Activated naive CD8-positive, alpha-beta T cell treated with anti-CD3 and anti-CD28 coated beads, Interleukin-2, amount 10 ng/mL, durations not matched to agents 7 days and 5 days (primary cell): ENCODE measurements at regions not wholly inside any gene's neighbourhood (a gene's known extent, or its start where the extent isn't known, plus 50 kb on each side); places are given as distances from the start of the nearest gene placed in this dataset.

Experiments used
- ATAC-seq: fragments of 150-1000 bp; cut with Tn5 transposase; one replicate; pipeline ENCODE4 v1.10.0; 2021; ENCODE audit warnings: low read depth, moderate library complexity
- POLR2A ChIA-PET: fragments of 350-600 bp; sonication (Branson Sonifier 250); formaldehyde crosslinking; loops from one replicate; lab custom pipeline; 2021; ENCODE audit warnings: antibody characterized with exemption; lab: Charles Lee
- DNase-seq: peaks from one replicate; pipeline ENCODE4 v3.0.0; 2021
- H3K27ac Mint-ChIP-seq: one replicate; pipeline ENCODE4 v1.8.0; 2022; ENCODE audit warnings: mild to moderate bottlenecking, mixed read lengths
- H3K27me3 Mint-ChIP-seq: one replicate; pipeline ENCODE4 v1.8.0; 2022; ENCODE audit warnings: mild to moderate bottlenecking, moderate library complexity, mixed read lengths
- H3K36me3 Mint-ChIP-seq: one replicate; pipeline ENCODE4 v1.8.0; 2021; ENCODE audit warnings: mild to moderate bottlenecking, mixed read lengths
- H3K4me1 Mint-ChIP-seq: one replicate; pipeline ENCODE4 v1.8.0; 2021; ENCODE audit warnings: mixed read lengths
- H3K4me3 Mint-ChIP-seq: one replicate; pipeline ENCODE4 v1.8.0; 2022; ENCODE audit warnings: mild to moderate bottlenecking, moderate library complexity, mixed read lengths
- H3K9me3 Mint-ChIP-seq: one replicate; pipeline ENCODE4 v1.8.0; 2021; ENCODE audit warnings: mixed read lengths

DNA sequence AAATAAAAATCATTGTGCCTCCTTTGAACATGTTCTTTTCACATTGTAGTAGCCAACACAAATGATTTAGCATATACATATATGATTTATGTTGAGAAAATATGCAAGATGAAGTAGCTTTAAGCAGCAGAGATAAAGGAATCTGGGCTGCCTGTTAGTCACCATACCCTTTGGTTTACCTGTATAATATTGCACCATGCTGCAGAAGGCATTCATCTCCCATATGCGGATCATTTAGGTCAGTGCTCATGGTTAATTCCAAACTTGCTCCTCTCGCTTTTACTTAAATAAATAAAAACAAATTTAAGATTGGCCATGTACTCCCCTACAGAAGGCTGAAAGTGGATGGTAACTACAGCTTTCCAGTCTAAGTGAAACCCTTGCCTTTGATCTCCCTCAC, 86.7 kb upstream of the TBL1XR1 start:
- H3K27ac Mint-ChIP-seq = peak overlapping the region; percentile 80
- peaks cover 13% of the 10 kb centered on the region for H3K36me3 Mint-ChIP-seq
- no peaks in the 10 kb centered on the region for H3K27me3 Mint-ChIP-seq
- POLR2A ChIA-PET = no interaction called here
- no peak for DNase-seq
- peaks cover 3% of the 10 kb centered on the region for H3K9me3 Mint-ChIP-seq
- peak overlapping the region; percentile 49 for H3K4me3 Mint-ChIP-seq
- H3K4me1 Mint-ChIP-seq = peaks cover 24% of the 10 kb centered on the region
- no peak for ATAC-seq

DNA sequence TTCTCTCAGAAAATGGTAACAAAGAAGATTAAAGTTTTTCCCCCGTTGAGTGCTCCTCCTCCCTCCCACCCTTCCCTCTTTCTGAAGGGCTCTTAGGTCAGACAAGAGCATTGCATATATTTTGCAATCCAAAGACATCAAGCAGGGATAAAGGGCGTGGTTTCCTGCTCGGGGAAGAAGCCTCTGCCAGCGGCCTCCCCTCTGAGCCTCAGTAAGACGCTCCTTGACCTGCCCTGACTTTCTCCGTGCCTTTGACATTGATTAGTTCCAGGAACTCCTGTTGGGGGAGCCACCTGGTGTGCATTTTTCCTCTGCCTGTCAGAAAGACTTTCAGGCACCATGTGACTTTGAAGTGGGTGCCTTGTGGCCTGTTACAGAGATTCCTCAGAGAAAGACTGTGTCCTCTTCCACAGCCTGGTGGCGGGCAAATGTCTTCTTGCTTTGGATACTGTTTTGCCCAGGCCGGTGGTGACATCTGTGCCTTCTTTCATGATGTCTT, 87.2 kb upstream of the TBL1XR1 start:
- POLR2A ChIA-PET = no interaction called here
- peak overlapping the region; percentile 49 for H3K4me3 Mint-ChIP-seq
- H3K27ac Mint-ChIP-seq = peak overlapping the region; percentile 80
- H3K9me3 Mint-ChIP-seq = peaks cover 3% of the 10 kb centered on the region
- peak; percentile 42 for DNase-seq
- no peaks in the 10 kb centered on the region for H3K27me3 Mint-ChIP-seq
- H3K4me1 Mint-ChIP-seq = peaks cover 24% of the 10 kb centered on the region
- H3K36me3 Mint-ChIP-seq = peaks cover 10% of the 10 kb centered on the region
- peak; percentile 81 for ATAC-seq

DNA sequence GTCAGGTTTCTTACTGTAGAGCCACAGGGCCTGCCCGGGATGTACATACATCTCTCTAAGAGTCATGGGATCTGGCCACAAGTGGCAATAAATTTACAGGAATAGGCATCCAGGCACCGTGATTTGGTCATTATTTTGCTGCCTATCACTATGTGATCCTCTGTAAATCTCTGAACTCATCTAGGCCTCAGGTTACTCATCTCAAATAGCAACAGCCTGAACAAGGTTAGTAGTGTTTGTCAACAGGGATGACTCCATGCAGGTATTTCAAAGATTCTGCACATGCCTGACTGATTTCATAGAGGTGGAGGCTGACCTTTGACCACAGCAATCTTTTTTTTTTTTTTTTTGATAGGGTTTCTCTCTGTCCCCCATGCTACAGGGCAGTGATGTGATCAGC, 88.8 kb upstream of the TBL1XR1 start:
- Mint-ChIP-seq H3K9me3 (peaks cover 3% of the 10 kb centered on the region), H3K27ac (no peak overlapping the region), H3K36me3 (peaks cover 5% of the 10 kb centered on the region), H3K4me1 (peaks cover 19% of the 10 kb centered on the region), H3K27me3 (no peaks in the 10 kb centered on the region), H3K4me3 (no peak overlapping the region)
- POLR2A ChIA-PET = interaction anchor here (0.6 kb wide), 1 partner anchor 88 kb away, joined by 3 read pairs; no protein-coding TSS in a partner anchor
- DNase-seq = no peak
- ATAC-seq = no peak

DNA sequence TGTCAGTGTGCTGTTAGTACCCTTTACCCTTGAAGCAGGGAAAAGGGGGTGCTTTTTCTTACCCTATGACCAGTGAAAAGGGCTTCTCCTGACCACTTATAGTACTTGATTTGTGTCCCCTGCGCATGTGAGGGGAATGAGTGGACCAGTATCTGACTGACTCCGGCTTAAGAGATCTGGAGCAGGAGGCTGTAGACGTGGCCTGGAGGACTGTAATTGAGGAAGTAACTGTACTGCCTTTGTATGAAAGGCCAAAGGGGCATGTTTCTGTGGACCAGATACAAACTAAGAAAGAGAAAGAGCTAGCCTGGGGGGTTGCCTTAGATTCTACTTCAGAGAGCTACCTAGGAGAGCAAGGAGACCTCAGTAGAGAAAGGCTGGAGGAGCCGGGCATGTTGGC, 89.9 kb upstream of the TBL1XR1 start:
- Mint-ChIP-seq H3K9me3 (peaks cover 2% of the 10 kb centered on the region), H3K27me3 (no peaks in the 10 kb centered on the region), H3K4me1 (peaks cover 7% of the 10 kb centered on the region), H3K4me3 (no peak overlapping the region), H3K27ac (no peak overlapping the region), H3K36me3 (no peaks in the 10 kb centered on the region)
- ATAC-seq = no peak
- POLR2A ChIA-PET = no interaction called here
- no peak for DNase-seq

DNA sequence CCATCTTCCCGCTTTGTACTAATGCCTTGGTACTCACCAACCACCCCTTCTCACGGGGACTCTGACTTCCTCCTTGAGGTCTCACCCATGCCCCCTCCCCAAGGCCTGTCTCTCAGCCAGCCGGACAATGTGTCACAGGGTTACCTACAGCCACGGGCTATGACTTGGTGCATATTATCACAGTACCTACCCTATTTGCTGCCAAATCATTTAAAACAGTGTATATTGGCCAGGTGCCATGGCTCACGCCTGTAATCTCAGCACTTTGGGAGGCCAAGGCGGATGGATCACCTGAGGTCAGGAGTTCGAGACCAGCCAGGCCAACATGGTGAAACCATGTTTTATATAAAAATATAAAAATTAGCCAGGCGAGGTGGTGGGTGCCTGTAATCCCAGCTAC, 93.4 kb upstream of the TBL1XR1 start:
- ATAC-seq (no peak), DNase-seq (no peak)
- Mint-ChIP-seq H3K27ac (no peak overlapping the region), H3K36me3 (no peaks in the 10 kb centered on the region), H3K27me3 (no peaks in the 10 kb centered on the region), H3K4me1 (no peaks in the 10 kb centered on the region), H3K9me3 (peaks cover 4% of the 10 kb centered on the region), H3K4me3 (no peak overlapping the region)
- POLR2A ChIA-PET = no interaction called here

DNA sequence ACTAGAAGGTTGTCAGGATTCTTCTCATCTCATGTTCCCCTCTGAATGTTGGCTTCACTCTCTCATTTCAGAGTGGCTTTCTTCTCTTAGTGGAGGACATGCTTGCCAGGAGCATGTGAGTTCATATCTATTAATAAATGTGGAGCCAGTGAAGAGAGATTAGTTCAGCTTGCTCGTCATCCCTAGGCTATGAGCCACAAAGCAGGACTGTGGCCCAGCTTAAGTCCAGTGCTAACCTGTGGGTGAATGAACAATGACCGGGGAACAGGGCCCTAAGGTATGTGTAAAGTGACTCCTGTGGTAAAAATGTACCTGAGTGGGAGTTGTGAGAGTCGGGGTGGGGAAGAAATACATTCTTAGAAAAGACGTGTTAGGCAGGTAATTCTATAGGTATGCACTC, 96.9 kb upstream of the TBL1XR1 start:
- Mint-ChIP-seq H3K27me3 (no peaks in the 10 kb centered on the region), H3K9me3 (peaks cover 1% of the 10 kb centered on the region), H3K36me3 (no peaks in the 10 kb centered on the region), H3K4me3 (no peak overlapping the region), H3K27ac (no peak overlapping the region), H3K4me1 (no peaks in the 10 kb centered on the region)
- ATAC-seq (no peak), DNase-seq (no peak)
- POLR2A ChIA-PET = no interaction called here

DNA sequence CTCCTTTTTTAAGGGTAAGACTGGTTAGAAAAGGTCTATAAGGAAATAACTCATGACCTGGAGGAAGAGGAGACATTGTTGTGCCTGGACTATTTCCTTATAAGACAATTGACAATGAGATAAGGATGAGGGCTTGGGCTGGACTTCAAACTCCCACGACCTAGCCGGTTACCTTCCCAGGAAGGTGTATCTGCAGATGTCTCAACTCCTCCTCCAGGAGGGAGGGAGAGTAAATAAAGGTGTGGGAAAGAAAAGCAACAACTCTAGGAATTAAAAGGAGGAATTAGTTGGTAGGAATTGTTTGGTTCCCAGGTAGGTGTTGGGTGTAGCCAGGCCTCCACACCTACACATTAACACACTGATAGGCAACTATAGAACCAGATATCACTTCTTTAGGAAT, 97.8 kb upstream of the TBL1XR1 start:
- Mint-ChIP-seq H3K27ac (no peak overlapping the region), H3K27me3 (no peaks in the 10 kb centered on the region), H3K4me1 (no peaks in the 10 kb centered on the region), H3K9me3 (peaks cover 1% of the 10 kb centered on the region), H3K36me3 (no peaks in the 10 kb centered on the region), H3K4me3 (no peak overlapping the region)
- POLR2A ChIA-PET = no interaction called here
- DNase-seq = no peak
- ATAC-seq = no peak

DNA sequence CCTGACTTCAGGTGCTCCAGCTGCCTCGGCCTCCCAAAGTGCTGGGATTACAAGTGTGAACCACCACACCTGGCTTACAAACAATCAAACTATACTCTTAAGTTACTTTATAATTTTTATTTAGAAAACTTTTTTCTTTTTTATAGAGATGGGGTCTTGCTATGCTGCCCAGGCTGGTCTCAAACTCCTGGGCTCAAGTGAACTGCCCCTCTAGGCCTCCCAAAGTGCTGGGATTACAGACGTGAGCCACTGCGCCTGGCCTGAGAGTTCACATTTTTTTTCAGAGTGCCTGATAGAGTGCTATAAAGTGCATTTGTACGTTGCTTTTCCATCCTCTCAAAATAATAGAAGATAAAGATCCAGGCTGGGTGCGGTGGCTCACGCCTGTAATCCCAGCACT, 102.0 kb upstream of the TBL1XR1 start:
- Mint-ChIP-seq H3K4me1 (peaks cover 3% of the 10 kb centered on the region), H3K4me3 (no peak overlapping the region), H3K27ac (no peak overlapping the region), H3K27me3 (no peaks in the 10 kb centered on the region), H3K36me3 (no peaks in the 10 kb centered on the region), H3K9me3 (no peaks in the 10 kb centered on the region)
- ATAC-seq (no peak), DNase-seq (no peak)
- POLR2A ChIA-PET = no interaction called here

DNA sequence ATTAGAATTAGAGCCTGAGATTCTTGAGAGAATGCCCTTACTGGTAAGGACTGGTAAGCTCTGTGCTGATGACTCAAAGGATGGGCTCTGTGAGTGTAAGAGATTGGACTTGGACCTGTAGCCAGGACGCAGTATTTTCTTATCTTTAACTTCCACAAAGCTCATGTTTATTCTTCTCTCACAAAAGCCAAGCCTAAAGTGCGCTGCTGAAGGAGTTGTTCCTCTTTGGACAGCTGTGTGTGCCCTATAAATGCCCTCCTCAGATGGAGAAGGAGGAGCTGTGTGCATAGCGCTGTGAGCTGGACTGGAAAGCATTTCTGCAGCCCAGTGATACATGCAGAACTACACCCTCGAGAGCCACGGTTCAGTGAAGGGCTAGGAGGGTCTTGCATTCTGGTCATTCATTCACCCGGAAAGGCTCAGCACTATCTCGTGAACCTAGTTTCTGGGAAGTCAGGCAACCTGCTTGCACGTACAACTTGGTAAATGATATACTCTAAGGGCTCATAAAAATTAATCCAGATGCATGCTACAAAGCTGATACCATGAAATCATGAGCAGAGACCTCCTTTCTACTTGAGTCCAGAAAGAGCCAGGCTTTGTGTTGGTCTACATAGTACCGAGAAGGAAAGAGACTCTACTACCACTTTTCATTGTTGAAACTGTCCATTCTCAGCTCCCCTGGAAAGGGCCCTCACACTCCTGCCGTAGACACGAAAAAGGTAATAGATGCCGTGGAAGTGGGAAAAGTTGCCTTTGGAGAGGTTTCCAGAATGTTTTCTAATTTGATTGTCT, 103.0 kb upstream of the TBL1XR1 start:
- H3K27me3 Mint-ChIP-seq = no peaks in the 10 kb centered on the region
- ATAC-seq (no peak), DNase-seq (no peak)
- POLR2A ChIA-PET = no interaction called here
- no peak overlapping the region for H3K27ac Mint-ChIP-seq
- no peak overlapping the region for H3K4me3 Mint-ChIP-seq
- H3K36me3 Mint-ChIP-seq = no peaks in the 10 kb centered on the region
- H3K4me1 Mint-ChIP-seq = peaks cover 5% of the 10 kb centered on the region
- no peaks in the 10 kb centered on the region for H3K9me3 Mint-ChIP-seq

DNA sequence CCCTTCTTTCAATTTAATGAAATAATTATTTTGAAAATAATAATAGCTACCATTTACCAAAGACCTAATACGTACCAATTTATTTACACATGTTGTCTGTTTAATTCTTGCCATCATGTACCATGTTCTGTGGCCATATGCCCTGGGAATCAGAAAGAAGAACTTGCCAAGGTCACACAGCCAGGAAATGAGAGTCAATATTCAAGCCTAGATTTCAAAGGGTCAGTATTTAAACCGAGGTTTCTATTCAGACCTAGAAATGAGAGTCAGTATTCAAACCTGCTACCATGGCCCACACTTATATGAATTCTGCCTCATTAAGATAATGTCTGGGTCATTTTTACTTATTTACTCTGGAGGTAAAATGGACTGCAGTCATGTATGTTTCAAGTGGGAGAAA, 103.6 kb upstream of the TBL1XR1 start:
- ATAC-seq (no peak), DNase-seq (no peak)
- POLR2A ChIA-PET = no interaction called here
- Mint-ChIP-seq H3K27ac (no peak overlapping the region), H3K4me1 (peaks cover 5% of the 10 kb centered on the region), H3K27me3 (no peaks in the 10 kb centered on the region), H3K36me3 (no peaks in the 10 kb centered on the region), H3K4me3 (no peak overlapping the region), H3K9me3 (no peaks in the 10 kb centered on the region)

DNA sequence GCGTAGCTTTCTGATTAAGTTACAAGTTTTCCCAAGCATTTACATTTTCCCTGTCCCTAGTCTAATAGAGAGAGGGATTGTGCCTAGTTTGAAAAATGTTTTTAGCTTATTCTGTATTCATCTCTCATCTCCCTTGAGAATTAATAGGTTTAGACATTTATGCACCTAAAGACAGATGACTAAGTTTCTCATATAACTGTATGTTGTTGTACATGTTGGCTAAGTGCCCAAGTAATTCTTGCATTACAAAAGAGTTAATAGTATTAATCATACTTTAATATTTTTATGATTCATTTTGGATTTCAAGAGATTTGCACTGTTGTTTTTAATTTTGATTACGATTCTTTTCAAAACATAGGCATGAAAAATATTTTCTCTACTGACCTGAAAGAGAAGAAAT, 109.0 kb upstream of the TBL1XR1 start:
- Mint-ChIP-seq H3K9me3 (no peaks in the 10 kb centered on the region), H3K27ac (no peak overlapping the region), H3K4me3 (no peak overlapping the region), H3K36me3 (peaks cover 2% of the 10 kb centered on the region), H3K4me1 (peaks cover 5% of the 10 kb centered on the region), H3K27me3 (no peaks in the 10 kb centered on the region)
- ATAC-seq (no peak), DNase-seq (no peak)
- POLR2A ChIA-PET = no interaction called here

DNA sequence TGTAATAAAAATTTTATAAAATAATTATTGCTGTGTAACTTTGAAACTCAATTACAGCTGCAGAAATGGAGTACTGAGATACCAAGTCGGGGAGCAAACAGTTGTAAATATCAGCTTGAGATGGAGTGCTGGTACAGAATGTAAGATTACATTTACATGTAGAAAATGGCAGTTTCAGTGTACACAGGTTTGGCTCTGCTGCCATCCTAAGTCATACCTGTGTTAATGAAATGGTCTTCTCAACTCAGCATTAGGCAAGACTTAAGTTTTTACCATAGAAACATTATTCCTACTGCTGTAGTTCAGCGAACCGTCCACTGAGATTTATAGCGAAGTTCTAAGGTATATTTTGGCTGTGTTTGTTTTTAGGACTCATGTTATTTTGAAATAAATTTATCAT, 110.1 kb upstream of the TBL1XR1 start:
- Mint-ChIP-seq H3K4me3 (no peak overlapping the region), H3K4me1 (peaks cover 5% of the 10 kb centered on the region), H3K27ac (no peak overlapping the region), H3K36me3 (peaks cover 2% of the 10 kb centered on the region), H3K27me3 (no peaks in the 10 kb centered on the region), H3K9me3 (peaks cover 2% of the 10 kb centered on the region)
- ATAC-seq (no peak), DNase-seq (no peak)
- POLR2A ChIA-PET = no interaction called here

DNA sequence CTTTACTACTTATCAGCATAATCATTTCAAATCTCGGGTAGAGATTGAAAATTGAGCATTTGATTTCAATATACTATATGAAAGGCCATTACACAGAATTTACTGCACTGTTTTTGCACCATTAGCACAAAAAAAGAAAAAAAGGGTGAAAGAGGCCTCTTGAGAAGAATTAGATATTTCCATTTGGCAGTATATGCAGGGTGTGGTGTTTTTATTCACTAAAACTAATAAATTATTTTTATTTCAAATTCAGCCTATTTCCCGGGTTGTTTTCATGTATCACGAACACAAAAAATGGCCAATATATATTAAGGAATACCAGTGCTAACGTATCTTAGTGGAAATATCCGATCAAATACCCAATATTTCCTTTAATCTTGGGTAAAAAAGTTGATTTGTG, 110.5 kb upstream of the TBL1XR1 start:
- Mint-ChIP-seq H3K27ac (no peak overlapping the region), H3K4me1 (peaks cover 5% of the 10 kb centered on the region), H3K36me3 (peaks cover 5% of the 10 kb centered on the region), H3K4me3 (no peak overlapping the region), H3K27me3 (no peaks in the 10 kb centered on the region), H3K9me3 (peaks cover 5% of the 10 kb centered on the region)
- no peak for DNase-seq
- POLR2A ChIA-PET = no interaction called here
- ATAC-seq = no peak

DNA sequence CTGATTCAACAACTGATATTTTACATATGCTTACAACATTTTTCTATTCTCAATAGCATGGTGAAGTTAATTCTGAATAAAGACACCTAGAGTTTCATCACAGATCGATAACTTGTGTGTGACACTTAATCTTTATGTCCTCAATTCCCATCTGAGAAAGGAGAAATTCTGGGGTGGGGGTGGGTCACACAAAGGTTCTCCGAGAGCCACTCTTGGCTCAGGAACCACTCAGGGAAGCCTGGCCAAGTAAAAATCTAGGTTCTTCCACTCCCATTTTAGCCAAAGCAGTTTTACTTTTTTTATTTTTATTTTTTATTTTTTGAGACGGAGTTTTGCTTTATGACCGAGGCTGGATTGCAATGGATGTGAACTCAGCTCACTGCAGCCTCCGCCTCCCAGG, 111.0 kb upstream of the TBL1XR1 start:
- Mint-ChIP-seq H3K27ac (no peak overlapping the region), H3K4me3 (no peak overlapping the region), H3K4me1 (peaks cover 5% of the 10 kb centered on the region), H3K36me3 (peaks cover 5% of the 10 kb centered on the region), H3K27me3 (no peaks in the 10 kb centered on the region), H3K9me3 (peaks cover 5% of the 10 kb centered on the region)
- DNase-seq (no peak), ATAC-seq (no peak)
- POLR2A ChIA-PET = no interaction called here
